ENCODE measurements at regions not wholly inside any gene's neighbourhood (a gene's known extent, or its start where the extent isn't known, plus 50 kb on each side); places are given as distances from the start of the nearest gene placed in this dataset.
"Not testable (repeated sequence)": the region's sequence is repeated elsewhere in the genome, so short reads cannot be mapped to it uniquely, and the experiment has no call there.

DNA sequence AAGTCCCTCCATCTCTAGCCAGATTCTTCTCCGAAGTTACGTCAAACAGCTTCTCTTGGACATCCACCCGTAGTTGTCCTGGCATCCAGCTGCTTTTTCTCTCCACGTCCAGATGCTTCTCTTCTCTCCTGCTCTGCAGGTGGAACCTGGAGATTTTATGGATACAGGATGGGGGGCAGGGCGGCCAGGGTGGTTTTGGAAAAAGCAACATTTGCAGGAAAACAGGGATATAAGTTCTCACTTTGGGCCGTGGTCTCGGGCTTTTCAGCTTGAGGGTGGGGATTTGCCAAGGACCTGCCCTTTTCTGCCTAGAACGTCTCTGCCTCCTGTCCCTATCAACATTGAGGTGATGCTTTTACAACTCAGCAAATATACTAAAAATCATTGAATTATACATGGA is 1941.6 kb upstream of the C9orf72 start:
- no peak for DNase-seq (ENCODE audit: low read depth)

DNA sequence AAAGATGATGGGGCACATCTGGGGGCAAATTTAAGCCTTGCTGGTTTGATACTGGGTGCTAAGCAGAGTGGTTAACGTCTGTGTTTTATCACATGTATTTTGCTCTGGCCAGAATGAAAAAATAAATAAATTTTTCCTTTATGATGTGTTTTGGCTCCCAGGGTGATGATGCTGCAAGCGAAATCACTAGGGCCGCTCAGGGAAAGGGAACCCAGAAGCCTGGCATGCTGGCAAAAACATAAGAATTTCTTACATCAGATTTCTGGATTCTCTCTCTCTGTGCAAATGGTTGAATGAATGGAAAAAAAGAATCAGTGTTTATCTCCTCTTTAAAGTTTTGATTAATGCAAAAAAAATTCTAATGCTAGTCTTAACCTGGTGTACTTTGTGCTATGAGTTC is 1975.2 kb upstream of the C9orf72 start:
- no peak for DNase-seq (ENCODE audit: low read depth)

DNA sequence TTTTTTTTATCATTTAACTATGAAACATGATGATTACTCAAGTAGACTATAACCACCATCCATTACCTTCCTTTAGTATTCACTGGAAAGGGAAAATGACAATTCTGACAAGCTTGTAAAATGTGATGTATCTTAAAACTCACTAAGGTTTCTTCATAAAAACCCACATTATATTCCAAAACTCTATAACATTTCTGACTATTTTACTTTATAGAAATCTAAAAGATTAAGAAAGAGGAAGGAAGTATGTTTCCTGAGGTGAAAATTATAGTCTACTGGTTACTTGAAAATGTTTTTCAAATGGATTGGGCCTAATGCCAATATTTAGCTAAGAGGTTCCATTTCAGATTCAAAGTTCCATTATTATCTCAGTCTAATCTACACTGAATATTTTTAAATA is 1982.2 kb upstream of the C9orf72 start:
- no peak for DNase-seq (ENCODE audit: low read depth)

DNA sequence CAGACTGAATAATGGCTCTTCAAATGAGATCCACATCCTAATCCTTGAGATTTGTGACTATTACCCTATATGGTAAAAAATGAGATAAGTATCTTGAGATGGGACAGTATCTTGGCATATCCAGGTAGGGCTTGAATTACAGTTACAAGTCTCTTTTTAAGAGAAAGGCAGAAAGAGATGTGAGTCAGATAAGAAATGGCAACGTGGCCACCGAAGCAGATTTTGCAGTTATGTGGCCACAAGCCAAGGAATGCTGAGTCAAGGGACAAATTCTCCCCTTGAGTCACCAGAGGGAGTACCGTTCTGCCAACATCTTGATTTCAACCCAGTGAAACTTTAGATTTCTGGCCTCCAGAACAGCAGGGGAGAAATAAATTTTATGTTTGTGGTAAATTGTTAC is 1983.0 kb upstream of the C9orf72 start:
- DNase-seq (ENCODE audit: low read depth), result peak; percentile 26

DNA sequence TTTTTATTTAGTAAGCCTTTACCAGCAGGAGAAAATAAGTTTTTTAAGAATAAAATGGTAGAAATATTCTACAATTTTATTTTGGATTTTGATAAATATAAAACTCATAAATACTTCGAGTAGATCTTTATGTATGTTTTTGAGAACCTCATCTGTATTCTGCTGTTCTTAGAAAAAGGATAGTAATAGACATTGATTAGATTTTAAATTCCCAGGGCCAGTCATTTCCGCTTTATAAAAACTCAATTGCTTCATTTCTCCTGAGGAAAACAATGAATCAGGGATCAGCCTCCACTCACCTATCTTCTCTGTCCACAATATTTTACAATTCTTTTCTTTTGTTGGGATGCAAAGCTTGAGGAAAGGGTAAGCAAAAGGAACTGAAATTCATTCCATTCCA is 1983.5 kb upstream of the C9orf72 start:
- DNase-seq (ENCODE audit: low read depth), result no peak

DNA sequence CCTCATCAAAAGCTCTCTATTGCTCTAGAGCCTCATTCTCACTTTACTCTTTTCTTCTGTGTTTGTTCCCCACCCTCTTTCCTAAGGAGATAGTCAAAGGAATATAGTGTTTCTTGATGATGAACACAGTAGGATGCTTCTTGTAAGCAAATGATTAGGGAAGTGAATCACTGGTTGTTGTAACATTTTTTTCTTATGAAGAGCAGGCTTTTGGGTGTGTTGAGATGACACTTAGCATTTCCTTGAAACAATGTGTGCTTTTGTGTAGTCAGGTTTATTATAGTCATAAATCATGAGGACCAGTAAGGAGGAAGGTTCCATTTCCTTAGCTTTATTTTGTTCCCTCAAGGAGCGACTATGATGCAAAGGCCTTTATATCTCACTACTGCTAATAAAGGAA is 1991.3 kb upstream of the C9orf72 start:
- DNase-seq (ENCODE audit: low read depth), result peak; percentile 34

DNA sequence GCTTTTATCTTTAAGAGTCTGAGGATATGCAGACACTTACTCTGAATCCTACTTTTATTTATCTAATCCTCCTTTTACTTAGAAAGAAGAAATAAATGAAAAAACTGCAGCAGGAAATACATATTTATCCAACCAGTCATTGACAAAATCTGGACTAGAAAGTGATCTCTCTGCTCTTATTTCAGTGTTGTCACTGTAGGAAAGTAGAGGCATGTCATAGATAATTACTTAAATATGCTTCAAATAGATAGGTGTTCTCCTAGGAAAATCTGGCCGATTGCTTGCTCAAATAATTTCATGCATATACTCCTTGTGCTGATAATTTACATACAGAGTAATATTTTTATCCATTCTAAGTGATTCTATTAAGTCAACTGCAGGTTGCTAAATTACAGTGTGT is 2001.9 kb upstream of the C9orf72 start:
- no peak for DNase-seq (ENCODE audit: low read depth)

DNA sequence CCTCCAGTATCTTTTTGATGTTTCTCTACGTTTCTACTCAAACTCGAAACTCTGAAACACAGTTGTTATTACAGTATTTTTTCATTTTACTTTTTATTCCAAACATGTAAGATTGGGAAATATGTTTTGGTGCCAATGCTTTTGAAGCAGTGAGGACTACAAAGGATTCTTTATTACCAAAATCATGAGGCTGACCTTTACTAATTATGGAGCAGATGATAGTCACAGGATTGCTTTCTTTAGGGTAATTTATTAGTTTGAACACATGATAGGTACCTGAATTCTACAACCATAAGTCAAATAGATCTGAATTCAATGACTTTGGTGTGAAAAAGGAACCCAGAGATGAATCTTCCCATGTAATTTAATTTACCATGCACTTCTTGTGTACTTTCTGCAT is 2015.1 kb upstream of the C9orf72 start:
- no peak for DNase-seq (ENCODE audit: low read depth)

DNA sequence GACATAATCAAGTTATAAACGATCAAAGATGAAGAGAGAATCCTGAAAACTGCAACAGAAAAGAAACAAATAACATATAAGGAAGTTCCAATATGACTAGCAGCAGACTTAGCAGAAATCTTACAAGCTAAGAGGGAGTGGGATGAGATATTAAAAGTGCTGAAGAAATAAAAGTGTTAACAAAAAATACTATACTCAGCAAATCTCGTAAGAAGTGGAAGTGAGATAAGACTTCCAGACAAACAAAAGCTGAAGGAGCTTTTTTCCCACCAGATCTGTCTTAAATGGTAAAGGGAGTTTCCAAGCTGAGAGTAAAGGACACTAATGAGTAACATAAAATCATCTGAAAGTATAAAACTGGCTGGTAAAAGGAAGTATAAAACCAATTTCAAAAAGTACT is 2036.0 kb upstream of the C9orf72 start:
- no peak for DNase-seq (ENCODE audit: low read depth)

DNA sequence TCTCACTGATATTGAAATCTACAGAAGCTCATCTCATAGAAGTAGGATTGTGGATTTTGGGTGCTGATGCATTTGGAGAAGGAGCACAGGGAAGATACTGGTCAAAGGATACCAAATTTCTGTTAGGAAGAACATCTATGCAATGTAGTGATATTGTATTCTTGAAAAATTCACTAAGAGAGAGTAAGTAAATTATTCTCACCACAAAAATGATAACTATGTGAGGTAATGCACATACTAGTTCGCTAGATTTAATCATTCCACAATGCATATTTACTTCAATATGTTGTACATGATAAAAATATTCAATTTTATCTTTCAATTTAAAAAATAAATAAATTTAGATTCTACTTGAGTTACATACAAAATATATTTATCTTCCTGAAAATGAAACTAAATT is 2040.5 kb upstream of the C9orf72 start:
- no peak for DNase-seq (ENCODE audit: low read depth)

DNA sequence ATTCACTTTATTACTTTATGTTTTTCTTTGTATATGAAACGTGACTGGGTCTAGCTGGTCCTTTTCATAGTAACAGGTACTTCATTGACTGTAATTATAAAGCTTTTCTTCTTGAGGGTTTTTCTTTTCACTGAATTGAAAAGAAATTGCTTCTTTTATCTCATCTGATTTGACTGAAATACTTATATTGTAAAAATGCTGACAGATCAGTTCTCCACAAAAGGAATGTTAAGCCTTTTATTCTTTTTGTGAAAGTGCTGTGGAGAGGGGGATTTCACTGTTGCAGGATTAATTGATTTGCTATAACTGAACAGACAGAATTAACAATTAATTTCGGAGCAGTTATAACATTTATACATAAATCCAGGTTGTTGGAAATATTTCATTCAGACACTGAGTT is 2043.6 kb upstream of the C9orf72 start:
- DNase-seq (ENCODE audit: low read depth), result no peak

DNA sequence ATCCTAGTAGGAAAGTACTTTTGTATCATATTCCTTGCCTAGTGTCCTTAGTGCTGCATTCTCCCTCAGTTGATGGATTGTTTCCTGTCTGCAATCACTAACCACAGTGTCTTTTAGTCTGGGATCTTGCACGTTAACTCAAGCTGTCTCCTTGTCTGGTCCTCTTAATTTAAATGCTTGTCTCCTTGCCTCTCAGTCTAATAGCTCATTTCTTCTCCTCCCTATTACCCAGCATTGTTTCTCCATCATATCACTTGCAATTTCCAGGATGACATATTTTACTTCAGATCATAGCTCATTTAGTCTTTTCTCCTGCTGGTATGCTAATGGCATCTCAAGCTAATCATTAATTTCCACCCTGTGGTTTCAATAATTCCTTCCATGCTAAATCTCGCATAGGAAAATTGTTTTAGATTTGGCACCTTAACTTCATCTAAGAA is 2052.0 kb upstream of the C9orf72 start:
- peak; percentile 5 for DNase-seq (ENCODE audit: low read depth)

DNA sequence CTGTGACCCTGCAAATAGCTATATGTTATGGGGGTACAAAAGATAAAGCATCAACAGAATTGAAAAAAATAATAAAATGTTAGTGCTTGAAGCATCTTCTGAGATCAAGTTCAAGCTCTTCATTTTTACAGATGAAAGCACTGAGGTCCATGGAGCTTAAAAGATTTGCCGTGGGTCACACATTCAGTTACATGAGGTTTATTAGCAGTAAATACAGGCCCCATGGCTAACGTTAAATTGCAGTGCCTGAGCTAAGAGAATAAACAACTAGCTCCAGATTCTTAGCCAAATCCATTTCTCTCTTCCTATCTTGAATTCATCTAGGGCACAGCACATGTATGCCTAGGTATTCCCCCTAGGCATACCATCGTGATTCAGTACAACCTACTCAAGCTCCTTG is 2052.7 kb upstream of the C9orf72 start:
- DNase-seq (ENCODE audit: low read depth), result no peak

DNA sequence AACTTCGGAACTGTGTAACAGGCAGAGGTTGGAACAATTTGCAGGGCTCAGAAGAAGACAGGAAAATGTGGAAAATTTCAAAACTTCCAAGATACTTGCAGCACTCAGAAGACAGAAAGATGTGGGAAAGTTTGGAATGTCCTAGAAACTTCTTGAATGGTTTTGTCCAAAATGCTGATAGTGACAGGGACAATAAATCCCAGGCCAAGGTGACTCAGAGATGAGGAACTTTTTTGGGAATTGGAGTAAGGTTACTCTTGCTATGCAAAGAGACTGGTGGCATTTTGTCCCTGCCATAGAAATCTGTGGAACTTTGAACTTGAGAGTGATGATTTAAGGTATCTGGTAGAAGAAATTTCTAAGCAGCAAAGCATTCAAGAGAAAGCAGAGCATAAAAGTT is 2055.6 kb upstream of the C9orf72 start:
- not testable (repeated sequence) for DNase-seq (ENCODE audit: low read depth)

DNA sequence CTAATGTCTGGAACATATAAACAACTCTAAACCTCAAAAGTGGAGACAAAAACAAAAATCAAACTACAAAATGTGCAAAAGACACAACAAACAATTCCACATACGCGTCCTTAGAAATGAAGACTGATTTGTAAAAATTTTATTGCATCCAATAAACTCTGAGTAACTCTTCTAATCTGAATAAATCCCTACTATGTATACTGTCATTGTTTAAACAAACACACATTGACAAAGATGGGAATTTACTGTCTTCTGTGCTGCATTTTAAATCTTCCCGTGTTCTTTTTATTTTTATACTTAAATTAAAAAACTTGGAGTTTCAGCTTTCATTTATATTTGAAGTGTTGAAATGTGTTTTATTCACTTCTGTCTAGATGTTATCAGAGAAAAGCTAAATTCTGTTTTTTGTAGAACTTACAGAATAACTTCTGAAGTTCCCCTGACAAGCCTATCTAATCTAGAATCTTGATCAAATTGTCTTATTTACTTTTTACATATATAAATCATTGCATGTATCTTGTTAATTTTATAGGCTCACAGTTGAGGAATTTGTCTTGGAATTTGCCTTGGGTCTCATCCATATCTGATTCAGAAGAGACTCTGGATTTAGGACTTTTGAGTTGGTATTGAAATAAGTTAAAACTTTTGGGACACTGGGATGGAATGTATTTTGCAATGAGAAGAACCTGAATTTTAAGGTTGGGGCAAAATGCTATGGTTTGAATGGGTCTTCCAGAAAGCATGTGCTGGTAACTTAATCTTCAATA is 2064.4 kb upstream of the C9orf72 start:
- no peak for DNase-seq (ENCODE audit: low read depth)

DNA sequence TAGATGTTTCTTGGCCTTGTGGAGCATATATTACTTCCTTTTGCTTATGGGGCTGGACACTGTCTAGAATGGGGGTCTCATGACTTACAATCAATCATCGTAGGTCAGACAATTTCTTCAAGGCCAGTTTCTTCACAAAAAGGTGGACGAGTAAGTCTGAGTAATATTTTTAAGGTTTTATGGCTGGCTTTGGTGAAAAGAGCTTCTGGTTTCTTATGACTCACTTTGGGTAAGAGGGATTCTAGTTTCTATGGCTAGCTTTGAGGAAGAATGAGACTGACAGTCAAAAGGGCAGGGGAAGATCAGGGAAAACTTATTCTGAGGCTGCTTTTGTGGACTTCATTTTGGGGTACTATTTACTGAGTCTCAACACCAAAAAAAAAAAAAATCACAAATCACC is 2067.2 kb upstream of the C9orf72 start:
- DNase-seq (ENCODE audit: low read depth), result no peak

DNA sequence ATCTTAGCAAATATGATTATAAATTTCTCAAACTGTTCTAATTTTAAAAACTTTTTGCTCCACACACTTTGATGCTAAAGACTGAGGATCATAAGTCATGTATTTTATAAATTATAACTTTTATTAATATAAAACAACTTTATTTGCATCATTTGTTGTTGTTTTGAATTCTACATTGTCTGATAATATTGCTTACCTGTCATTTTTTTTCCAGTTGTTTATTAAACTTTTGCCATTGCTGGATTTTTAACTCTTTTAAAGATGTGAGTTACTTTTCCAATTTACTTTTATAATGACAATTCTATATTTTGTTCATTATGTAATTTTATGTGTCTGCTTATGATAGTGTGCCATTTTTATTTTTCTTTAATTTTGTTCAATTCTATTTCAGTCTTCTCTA is 2071.2 kb upstream of the C9orf72 start:
- no peak for DNase-seq (ENCODE audit: low read depth)

DNA sequence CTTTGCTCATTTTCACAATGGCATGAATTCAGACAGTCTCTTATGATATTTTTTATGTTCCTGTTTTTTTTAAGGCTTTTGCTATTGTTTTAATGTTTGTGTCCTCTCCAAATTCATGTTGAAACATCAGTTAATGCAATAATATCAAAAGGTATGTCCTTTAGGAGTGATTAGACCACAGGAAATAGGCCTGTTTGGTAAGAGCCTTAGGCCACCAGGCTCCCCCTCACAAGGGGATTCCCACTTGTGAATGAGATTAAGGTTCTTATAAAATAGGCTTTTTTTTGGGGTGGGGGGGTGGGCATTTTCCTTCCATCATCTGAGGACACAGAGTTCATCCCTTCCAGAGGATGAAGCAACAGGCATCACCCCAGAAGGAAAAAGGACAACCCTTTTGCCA is 2074.2 kb upstream of the C9orf72 start:
- no peak for DNase-seq (ENCODE audit: low read depth)

DNA sequence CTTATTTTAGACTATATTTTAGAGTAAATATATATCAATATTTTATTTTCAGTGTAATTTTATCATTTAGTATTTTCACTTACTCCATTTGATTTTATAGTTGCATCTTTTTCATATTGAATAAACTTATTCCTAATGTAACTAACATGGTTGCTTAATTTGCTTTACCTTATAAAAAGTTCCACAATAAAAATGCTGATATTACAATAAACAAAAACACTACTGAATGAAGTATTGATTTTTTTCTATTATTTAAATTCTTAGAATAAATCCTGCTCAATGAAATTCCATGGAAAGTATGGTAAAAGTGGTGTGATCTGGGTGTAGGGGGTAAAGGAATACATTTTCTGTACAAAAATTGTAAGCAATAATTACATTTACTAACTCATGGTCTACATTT is 2074.9 kb upstream of the C9orf72 start:
- no peak for DNase-seq (ENCODE audit: low read depth)

DNA sequence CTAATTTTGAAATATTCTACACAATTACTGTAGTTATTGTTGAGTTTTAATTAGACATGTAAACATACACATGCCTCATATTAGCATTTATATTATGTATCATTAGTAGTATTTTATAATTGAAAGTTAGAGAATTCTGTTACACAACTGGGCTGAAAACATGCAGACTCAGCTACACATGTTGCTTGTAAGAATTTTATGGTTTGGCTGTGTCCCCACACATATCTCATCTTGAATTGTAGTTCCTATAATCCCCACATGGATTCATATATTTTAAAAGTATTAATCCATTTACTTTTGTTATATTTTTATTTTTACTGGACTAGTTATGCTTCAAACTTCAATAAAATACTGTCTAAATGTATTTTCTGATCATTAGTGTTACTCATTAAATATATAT is 2075.3 kb upstream of the C9orf72 start:
- DNase-seq (ENCODE audit: low read depth), result no peak

DNA sequence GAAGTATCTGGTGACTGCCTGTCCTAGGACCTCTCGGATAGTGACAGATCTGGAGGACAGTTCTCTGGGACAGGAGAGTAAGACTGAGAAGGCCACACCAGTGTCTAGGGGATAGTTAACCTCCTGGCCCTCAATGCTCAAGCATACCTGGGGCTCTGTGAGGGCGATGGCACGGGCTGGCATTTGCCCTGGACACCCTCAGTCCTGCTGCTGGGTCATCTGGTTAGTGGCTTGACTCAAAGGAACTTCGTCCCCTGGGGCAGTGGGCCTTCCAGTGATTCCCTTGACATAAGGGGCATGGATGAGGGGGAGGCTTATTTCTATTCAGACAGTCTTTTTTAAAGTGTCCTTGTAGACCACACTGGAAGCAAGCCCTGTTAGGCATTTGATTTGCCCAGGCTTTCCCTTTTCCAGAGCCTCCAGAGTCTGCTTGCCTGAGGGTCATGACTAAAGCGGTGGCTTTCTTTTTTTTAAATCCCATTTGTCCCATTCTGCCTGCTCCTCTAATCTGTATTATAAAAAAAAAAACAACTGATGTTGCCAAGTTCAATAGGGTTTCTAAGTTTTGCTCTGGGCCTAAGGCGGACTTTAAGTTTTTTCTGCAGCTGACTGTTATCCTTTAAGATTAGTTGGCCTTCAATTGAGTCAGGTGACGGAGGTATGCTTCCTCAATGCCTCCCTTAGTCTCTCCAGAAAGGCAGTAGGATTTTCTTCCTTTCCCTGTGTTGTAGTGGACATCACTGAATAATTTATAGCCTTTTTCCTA is 2083.5 kb upstream of the C9orf72 start:
- DNase-seq (ENCODE audit: low read depth), result no peak

DNA sequence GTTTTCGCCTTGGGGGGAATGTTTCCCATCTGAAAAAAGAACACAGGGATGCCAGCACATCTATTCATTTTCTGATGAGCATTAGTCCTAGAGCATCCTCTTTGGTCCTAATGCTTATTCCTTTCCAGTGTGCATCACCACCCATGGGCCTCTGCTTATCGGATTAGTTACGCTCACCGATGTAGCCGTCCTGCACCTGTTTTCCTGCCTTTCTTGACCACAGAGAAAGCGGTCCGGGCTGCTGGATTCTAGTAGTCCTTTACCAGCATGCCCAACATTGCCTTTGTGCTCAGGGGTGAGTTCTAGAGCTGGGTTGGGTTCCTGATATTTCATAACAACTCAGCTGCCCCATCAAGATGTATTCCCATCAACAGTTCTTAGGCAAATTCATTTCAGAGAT is 2084.5 kb upstream of the C9orf72 start:
- no peak for DNase-seq (ENCODE audit: low read depth)

DNA sequence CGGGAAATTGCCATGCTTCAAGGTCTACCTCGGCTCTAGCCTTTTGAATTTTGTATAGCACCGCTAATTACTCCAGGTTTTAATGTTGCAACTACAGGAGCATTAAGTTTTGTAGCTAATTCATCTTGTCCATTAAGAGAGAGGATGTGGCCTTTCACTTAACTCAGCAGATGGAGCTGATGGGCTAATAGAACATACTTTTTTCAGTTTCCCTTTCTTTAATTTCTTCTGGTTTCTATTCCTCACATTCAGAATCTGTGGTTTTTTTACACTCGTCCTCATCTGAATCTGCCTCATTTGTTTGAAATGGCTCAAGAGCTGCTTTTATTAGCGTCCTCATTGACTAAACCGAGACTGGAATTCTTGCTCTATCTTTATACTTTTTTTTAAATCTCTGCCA is 2085.7 kb upstream of the C9orf72 start:
- no peak for DNase-seq (ENCODE audit: low read depth)

DNA sequence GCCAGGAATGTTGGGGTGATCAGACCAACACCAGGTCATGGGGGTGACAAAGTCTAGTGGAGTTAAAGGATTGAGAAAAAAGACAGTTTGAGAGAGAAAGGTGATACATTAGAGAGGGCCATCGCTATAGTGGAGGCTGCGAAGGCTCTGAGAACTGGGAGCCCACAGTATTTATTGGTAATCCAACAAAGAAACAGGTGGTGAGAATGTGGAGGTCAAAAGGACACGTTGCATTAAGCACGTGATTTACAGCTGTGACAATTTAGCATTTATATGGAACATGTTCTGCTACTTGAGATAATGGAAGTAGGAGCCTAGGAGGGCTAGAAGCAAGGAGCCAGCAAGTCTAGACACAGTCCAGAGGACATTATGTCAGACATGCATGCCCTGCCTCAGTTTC is 2086.5 kb upstream of the C9orf72 start:
- no peak for DNase-seq (ENCODE audit: low read depth)

Measured in RPMI7951 (cell line).